ENCODE measurements at regions not wholly inside any gene's neighbourhood (a gene's known extent, or its start where the extent isn't known, plus 50 kb on each side); places are given as distances from the start of the nearest gene placed in this dataset.

DNA sequence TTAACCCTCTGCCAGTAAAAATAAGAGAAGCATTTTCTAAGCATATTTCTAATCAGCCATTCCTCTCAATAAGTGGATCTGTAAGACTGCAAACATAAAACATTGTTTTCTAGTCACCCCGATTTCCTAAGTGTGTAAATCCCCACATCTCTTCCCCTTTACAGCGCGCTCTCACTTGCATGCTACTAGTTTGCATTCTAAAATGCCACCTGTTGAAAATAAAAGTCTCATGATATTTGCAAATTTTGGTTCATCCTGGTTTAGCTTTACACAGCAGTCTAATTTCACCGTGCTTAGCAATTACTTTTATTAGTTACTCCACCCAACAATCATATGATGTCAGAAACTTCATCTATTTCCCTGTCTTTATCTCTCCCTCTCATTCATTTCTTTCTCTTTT is 1230.7 kb upstream of the ZEB2 start:
- no peak for ATAC-seq
- H3K4me3 ChIP-seq (replicated peaks in 1 of 2; ENCODE audit: low read depth in 1 of 2, low read length in 2 of 2) = no peak overlapping the region
- no peak overlapping the region for H2AFZ ChIP-seq (ENCODE audit: low read depth, low read length, poor library complexity, severe bottlenecking)
- no peaks in the 10 kb centered on the region for H4K20me1 ChIP-seq (ENCODE audit: insufficient read depth)
- no peak overlapping the region for H3K27ac ChIP-seq (ENCODE audit: low read depth, low read length)
- H3K9me2 ChIP-seq (ENCODE audit: insufficient read depth) = no peaks in the 10 kb centered on the region
- H3K9ac ChIP-seq (ENCODE audit: low read length) = no peak overlapping the region
- ChIA-PET RAD21 (ENCODE audit: low non-redundant PET in 1 of 2, low total read pairs in 2 of 2, uncharacterized antibody in 2 of 2, unreplicated experiment in 2 of 2) (no interaction called here), CTCF (no interaction called here), POLR2A (no interaction called here)
- no peaks in the 10 kb centered on the region for H3K9me3 ChIP-seq (ENCODE audit: control insufficient read depth in 1 of 2, insufficient read depth in 1 of 2, low read depth in 1 of 2, low read length in 2 of 2)
- no peak for DNase-seq (ENCODE audit: low read depth, low spot score)
- intact Hi-C loops (cut with micrococcal nuclease) = loop anchor here (5.0 kb wide), 1 partner anchor 1908 kb away; no protein-coding TSS in a partner anchor
- H3K4me2 ChIP-seq (ENCODE audit: low read length) = no peak overlapping the region
- BruUV-seq (replicated peaks) = no TSS peak
- H3K4me1 ChIP-seq (ENCODE audit: control insufficient read depth in 1 of 2, insufficient read depth in 2 of 2, low read length in 2 of 2) = peaks cover 3 to 5% of the 10 kb centered on the region in 2 experiments; a peak in 3 of 4 replicates
- H3K27me3 ChIP-seq (ENCODE audit: insufficient read depth, low read length) = no peaks in the 10 kb centered on the region
- no peak for TF ChIP-seq EZH2 (IDR thresholded peaks at IDR 0.05)
- no peaks in the 10 kb centered on the region for H3K36me3 ChIP-seq (ENCODE audit: control insufficient read depth in 1 of 2, insufficient read depth in 2 of 2, low read length in 2 of 2)
- no peaks in the 10 kb centered on the region for H3K79me2 ChIP-seq (ENCODE audit: insufficient read depth, low read length)

DNA sequence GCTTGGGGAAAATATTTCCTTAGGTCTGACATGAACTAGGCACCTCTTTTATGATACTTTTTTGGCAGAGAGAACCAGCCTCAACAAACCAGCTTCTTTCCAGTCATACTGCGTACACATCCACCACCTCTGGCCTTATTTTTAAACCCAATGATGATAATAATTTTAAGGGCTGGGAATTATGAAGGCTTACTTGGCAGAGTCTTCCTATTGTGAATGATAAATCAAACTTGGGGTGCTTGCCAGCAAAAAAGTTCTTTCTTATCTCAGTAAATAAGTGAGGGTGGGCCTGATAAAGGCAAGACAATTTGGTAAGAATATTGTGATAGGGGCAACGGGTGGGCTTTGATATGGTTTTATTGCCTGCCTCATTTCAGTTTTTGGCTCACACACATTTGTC is 1230.2 kb upstream of the ZEB2 start:
- ATAC-seq = no peak
- H3K4me1 ChIP-seq (ENCODE audit: control insufficient read depth in 1 of 2, insufficient read depth in 2 of 2, low read length in 2 of 2) = peaks cover 3 to 8% of the 10 kb centered on the region in 2 experiments; a peak in 3 of 4 replicates
- no peak overlapping the region for H3K4me2 ChIP-seq (ENCODE audit: low read length)
- no peak overlapping the region for H2AFZ ChIP-seq (ENCODE audit: low read depth, low read length, poor library complexity, severe bottlenecking)
- no peaks in the 10 kb centered on the region for H3K79me2 ChIP-seq (ENCODE audit: insufficient read depth, low read length)
- CTCF ChIA-PET = no interaction called here
- H3K36me3 ChIP-seq (ENCODE audit: control insufficient read depth in 1 of 2, insufficient read depth in 2 of 2, low read length in 2 of 2) = no peaks in the 10 kb centered on the region
- H3K9ac ChIP-seq (ENCODE audit: low read length) = no peak overlapping the region
- no peaks in the 10 kb centered on the region for H3K27me3 ChIP-seq (ENCODE audit: insufficient read depth, low read length)
- POLR2A ChIA-PET = no interaction called here
- intact Hi-C loops (cut with micrococcal nuclease) = loop anchor here (5.0 kb wide), 1 partner anchor 1908 kb away; no protein-coding TSS in a partner anchor
- DNase-seq (ENCODE audit: low read depth, low spot score) = no peak
- no peaks in the 10 kb centered on the region for H4K20me1 ChIP-seq (ENCODE audit: insufficient read depth)
- no peak overlapping the region for H3K4me3 ChIP-seq (replicated peaks in 1 of 2; ENCODE audit: low read depth in 1 of 2, low read length in 2 of 2)
- TF ChIP-seq, protein P1, sequence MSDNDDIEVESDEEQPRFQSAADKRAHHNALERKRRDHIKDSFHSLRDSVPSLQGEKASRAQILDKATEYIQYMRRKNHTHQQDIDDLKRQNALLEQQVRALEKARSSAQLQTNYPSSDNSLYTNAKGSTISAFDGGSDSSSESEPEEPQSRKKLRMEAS (IDR thresholded peaks at IDR 0.05) = no peak
- TF ChIP-seq RAD21 (IDR thresholded peaks at IDR 0.05; ENCODE audit: low read depth) (no peak), POLR2A (IDR thresholded peaks at IDR 0.05; ENCODE audit: borderline replicate concordance, extremely low read depth, insufficient read depth, insufficient read length) (no peak), FOSL1 (IDR thresholded peaks at IDR 0.05; ENCODE audit: low read depth) (no peak), ZBTB33 (IDR thresholded peaks at IDR 0.05; ENCODE audit: extremely low read depth, insufficient replicate concordance, low read length) (no peak), YY1 (IDR thresholded peaks at IDR 0.05; ENCODE audit: extremely low read depth, insufficient replicate concordance, low read depth, low read length) (no peak), ZNF274 (IDR thresholded peaks at IDR 0.05; ENCODE audit: low read depth, low read length) (no peak), EGR1 (IDR thresholded peaks at IDR 0.05; ENCODE audit: low read depth) (no peak), SRF (IDR thresholded peaks at IDR 0.05; ENCODE audit: low read depth) (no peak), EZH2phosphoT487 (IDR thresholded peaks at IDR 0.05; ENCODE audit: borderline replicate concordance) (no peak), TCF7L2 (IDR thresholded peaks at IDR 0.05; ENCODE audit: borderline replicate concordance, extremely low read depth, insufficient read depth, insufficient read length) (no peak)
- no peaks in the 10 kb centered on the region for H3K9me2 ChIP-seq (ENCODE audit: insufficient read depth)
- BruUV-seq (replicated peaks) = no TSS peak
- RAD21 ChIA-PET (ENCODE audit: low non-redundant PET in 1 of 2, low total read pairs in 2 of 2, uncharacterized antibody in 2 of 2, unreplicated experiment in 2 of 2) = no interaction called here
- no peak overlapping the region for H3K27ac ChIP-seq (ENCODE audit: low read depth, low read length)
- no peaks in the 10 kb centered on the region for H3K9me3 ChIP-seq (ENCODE audit: control insufficient read depth in 1 of 2, insufficient read depth in 1 of 2, low read depth in 1 of 2, low read length in 2 of 2)
